GM06990 (cell line): ENCODE measurements at regions not wholly inside any gene's neighbourhood (a gene's known extent, or its start where the extent isn't known, plus 50 kb on each side); places are given as distances from the start of the nearest gene placed in this dataset.

Experiments used
- DNase-seq: peaks from one replicate; pipeline ENCODE4 v3.0.0-alpha.2; 2011; ENCODE audit not compliant: insufficient read length; ENCODE audit errors: extremely low read depth
- H3K27me3 ChIP-seq: replicated peaks from 2 replicates; pipeline ENCODE4 v1.6.0; 2011; ENCODE audit warnings: low read length; ENCODE audit not compliant: control insufficient read depth, insufficient read depth
- H3K36me3 ChIP-seq: 2 replicates; pipeline ENCODE4 v1.5.1; 2011; ENCODE audit warnings: low read length; ENCODE audit not compliant: control insufficient read depth, insufficient read depth
- H3K4me3 ChIP-seq: replicated peaks from 2 replicates; pipeline ENCODE4 v1.5.1; 2011; ENCODE audit warnings: low read depth, mild to moderate bottlenecking, control low read depth, low read length
- TF ChIP-seq, protein P1 (sequence below): IDR thresholded peaks from 2 replicates; pipeline ENCODE4 v1.5.1; 2011; ENCODE audit warnings: low read length, control low read depth, mild to moderate bottlenecking, inconsistent platforms; ENCODE audit not compliant: insufficient read depth, poor library complexity, severe bottlenecking

DNA sequence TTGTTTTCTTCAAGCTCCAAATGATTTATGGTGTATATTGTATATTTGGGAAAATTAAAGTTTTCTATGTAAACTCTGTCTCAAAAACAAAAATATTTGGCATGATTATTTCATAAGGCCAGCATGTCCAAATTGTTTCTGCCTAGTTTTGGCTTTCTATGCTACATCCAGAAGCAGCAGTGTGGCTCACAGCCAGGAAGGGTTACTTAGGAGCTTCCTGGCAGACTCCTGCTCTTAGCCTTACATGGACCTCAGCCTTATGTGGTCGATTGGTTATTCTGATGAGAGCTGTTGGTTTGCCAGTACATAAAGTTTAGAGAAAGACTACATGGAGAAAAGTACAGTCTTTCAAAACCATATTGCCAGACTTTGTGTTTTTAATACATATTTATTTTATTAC lies 297.7 kb upstream of the FAT3 start:
- no peaks in the 10 kb centered on the region for H3K27me3 ChIP-seq
- no peak overlapping the region for H3K4me3 ChIP-seq
- TF ChIP-seq, protein P1, sequence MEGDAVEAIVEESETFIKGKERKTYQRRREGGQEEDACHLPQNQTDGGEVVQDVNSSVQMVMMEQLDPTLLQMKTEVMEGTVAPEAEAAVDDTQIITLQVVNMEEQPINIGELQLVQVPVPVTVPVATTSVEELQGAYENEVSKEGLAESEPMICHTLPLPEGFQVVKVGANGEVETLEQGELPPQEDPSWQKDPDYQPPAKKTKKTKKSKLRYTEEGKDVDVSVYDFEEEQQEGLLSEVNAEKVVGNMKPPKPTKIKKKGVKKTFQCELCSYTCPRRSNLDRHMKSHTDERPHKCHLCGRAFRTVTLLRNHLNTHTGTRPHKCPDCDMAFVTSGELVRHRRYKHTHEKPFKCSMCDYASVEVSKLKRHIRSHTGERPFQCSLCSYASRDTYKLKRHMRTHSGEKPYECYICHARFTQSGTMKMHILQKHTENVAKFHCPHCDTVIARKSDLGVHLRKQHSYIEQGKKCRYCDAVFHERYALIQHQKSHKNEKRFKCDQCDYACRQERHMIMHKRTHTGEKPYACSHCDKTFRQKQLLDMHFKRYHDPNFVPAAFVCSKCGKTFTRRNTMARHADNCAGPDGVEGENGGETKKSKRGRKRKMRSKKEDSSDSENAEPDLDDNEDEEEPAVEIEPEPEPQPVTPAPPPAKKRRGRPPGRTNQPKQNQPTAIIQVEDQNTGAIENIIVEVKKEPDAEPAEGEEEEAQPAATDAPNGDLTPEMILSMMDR, result no peak
- no peak for DNase-seq
- no peaks in the 10 kb centered on the region for H3K36me3 ChIP-seq

DNA sequence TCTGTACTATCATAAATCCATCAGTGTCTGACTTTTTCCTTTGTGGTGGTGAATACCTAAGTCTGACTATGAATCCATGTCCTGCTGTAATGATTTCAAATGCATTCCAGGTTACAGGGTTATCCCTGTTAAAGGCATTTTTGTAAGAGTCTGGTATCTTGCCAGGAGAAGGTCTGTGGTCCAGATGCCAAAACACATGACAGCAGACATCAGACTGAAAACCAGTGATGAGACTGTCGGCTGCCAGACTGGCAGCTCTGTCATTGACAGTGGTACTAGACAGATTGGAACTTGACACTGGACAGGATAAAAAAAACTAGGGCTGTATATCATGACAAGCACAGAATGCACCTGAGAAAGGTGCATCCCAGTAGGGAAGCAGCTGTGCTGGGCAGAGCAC lies 301.8 kb upstream of the FAT3 start:
- Histone ChIP-seq H3K36me3 (no peaks in the 10 kb centered on the region), H3K4me3 (no peak overlapping the region), H3K27me3 (no peaks in the 10 kb centered on the region)
- TF ChIP-seq, protein P1, result no peak
- DNase-seq, result no peak

DNA sequence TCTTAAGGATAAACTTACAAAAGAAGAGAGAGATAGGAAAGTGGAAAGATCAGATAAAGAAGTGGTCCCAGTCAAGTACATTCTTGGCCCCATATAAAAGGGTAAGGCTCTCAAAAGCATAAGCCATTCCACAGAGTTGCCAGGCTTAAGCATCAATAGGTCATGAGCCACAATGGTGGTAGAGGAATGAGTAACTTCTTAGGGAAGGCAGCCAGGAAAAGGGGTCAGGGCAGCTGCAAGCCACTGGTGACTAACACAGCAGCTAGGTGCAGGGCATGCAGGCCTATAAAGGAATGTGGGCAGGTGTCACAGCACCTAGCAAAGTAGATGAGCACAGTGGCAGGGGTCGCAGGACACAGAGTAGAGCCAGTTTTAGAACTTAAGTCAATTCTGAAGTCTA lies 302.6 kb upstream of the FAT3 start:
- no peak for DNase-seq
- no peaks in the 10 kb centered on the region for H3K27me3 ChIP-seq
- H3K4me3 ChIP-seq, result no peak overlapping the region
- TF ChIP-seq, protein P1, result no peak
- no peaks in the 10 kb centered on the region for H3K36me3 ChIP-seq

DNA sequence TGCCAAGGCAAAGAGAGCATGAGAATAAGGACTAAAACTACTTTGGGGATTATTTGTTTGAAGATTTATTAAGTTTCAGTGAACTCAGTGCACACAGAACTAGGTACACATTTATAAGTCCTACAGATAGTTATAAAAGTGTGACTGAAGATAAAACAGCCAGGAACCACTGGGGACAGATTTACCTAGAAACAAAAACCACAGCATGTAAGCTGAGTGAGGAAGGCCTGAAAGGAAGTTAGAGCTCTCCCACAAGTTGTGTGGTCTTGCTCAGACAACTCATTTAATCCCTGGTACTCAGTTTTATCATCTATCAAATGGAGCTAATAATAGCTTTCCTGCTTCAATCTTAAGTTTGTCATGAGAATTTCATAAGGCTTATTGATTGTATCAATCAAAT lies 311.2 kb upstream of the FAT3 start:
- DNase-seq, result no peak

DNA sequence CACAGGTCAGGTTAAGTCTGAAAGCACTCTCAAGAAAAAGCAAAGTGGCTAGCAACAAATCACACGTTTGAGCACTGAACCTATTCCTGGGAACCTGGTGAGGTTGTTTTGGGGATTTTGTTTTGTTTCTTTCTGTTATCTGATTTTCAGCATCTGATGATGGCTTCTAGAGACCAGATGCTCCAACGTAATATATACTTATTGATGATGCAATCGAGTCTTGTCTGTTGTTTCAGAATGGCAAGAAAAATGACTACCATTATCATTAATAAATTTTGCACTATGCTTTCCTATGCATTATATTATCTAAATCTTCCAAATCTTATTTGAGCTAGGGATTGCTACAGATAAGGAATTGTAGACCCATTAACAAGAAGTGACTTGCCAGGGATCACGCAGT lies 312.3 kb upstream of the FAT3 start:
- Histone ChIP-seq H3K36me3 (no peaks in the 10 kb centered on the region), H3K4me3 (no peak overlapping the region), H3K27me3 (no peaks in the 10 kb centered on the region)
- TF ChIP-seq, protein P1, result no peak
- no peak for DNase-seq

More for the DNA sequence above, 311.2 kb upstream of the FAT3 start:
- Histone ChIP-seq H3K36me3 (no peaks in the 10 kb centered on the region), H3K4me3 (no peak overlapping the region), H3K27me3 (no peaks in the 10 kb centered on the region)
- TF ChIP-seq, protein P1, result no peak

DNA sequence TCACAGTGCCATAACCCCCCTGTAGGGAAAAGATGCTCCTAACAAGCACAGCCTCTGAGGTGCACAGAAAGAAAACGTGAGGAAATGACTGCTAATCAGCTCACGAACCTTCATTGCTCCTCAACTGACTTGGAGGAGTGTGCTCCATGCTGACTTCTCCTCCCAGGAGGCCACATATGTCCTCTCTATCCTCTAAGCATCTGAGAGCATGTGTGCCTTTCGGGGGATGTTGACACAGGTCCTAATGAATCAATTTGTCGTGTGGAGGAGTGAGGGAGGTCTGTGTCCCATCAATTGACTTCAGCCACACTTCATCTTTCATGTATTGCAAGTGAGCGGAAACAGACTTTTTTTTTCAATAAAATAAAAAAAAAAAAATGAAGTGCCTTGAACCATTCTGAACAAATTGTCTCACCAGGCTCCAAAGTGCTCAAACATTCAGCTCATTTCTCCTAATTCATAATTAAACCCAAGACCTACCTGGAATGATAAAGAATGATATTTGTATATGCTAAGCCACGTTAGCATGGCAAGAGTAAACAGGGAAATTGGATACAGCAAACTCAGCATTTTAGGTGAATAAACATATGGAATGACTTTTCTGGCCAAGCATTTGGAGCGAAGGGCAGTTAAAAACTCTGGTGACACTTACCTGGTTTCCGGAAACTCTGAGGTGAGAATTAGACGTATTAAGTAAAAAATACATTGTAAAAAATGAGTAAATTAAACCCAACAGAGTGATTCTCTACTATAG lies 317.6 kb upstream of the FAT3 start:
- no peak overlapping the region for H3K4me3 ChIP-seq
- DNase-seq, result no peak
- no peaks in the 10 kb centered on the region for H3K27me3 ChIP-seq
- TF ChIP-seq, protein P1, result no peak
- H3K36me3 ChIP-seq, result no peaks in the 10 kb centered on the region
